HAP-1 (cell line): ENCODE measurements at regions not wholly inside any gene's neighbourhood (a gene's known extent, or its start where the extent isn't known, plus 50 kb on each side); places are given as distances from the start of the nearest gene placed in this dataset.
A peak's percentile ranks its signal among the peaks of the same experiment; 100 is the strongest.

Experiments
- DNase-seq, 2 experiments: peaks; one replicate each; pipeline ENCODE4 v3.0.0-alpha.2; 2016 to 2020; ENCODE audit warnings: low spot score in 2 of 2
- H3K27me3 ChIP-seq: fragments of 250-450 bp; sonication (Bioruptor Pico); 2 replicates; pipeline ENCODE4 v1.5.1; 2020; ENCODE audit warnings: low read depth, mild to moderate bottlenecking, moderate library complexity
- H3K36me3 ChIP-seq: fragments of 250-450 bp; sonication (Bioruptor Pico); replicated peaks from 2 replicates; pipeline ENCODE4 v1.5.1; 2020; ENCODE audit warnings: mild to moderate bottlenecking
- H3K4me1 ChIP-seq: fragments of 250-450 bp; sonication (Bioruptor Pico); 2 replicates; pipeline ENCODE4 v1.5.1; 2020; ENCODE audit warnings: mild to moderate bottlenecking
- H3K4me3 ChIP-seq: fragments of 250-450 bp; sonication (Bioruptor Pico); 2 replicates; pipeline ENCODE4 v1.5.1; 2020; ENCODE audit warnings: mild to moderate bottlenecking, moderate library complexity
- H3K9me3 ChIP-seq: fragments of 250-450 bp; sonication (Bioruptor Pico); 2 replicates; pipeline ENCODE4 v1.5.1; 2020; ENCODE audit warnings: mild to moderate bottlenecking, moderate library complexity
- in situ Hi-C: fragments of 300-500 bp; cut with MboI; formaldehyde crosslinking; loops from 3 replicates; pipeline ENCODE4 v1.14.3; 2020; ENCODE audit warnings: low sequenced_read_pairs, inconsistent platforms, mixed read lengths

GRCh38 chr13:40016953-40017660 lies 361.6 kb downstream of the COG6 start:
- in situ Hi-C loops: no loop called here
- H3K4me1 ChIP-seq: no peaks in the 10 kb centered on the region

GRCh38 chr13:40017662-40018262 lies 362.3 kb downstream of the COG6 start:
- in situ Hi-C loops: no loop called here
- no peaks in the 10 kb centered on the region for H3K9me3 ChIP-seq
- DNase-seq: no peak
- no peaks in the 10 kb centered on the region for H3K27me3 ChIP-seq
- no peaks in the 10 kb centered on the region for H3K36me3 ChIP-seq
- no peak overlapping the region for H3K4me3 ChIP-seq
- H3K4me1 ChIP-seq: no peaks in the 10 kb centered on the region

More at GRCh38 chr13:40016953-40017660, 361.6 kb downstream of the COG6 start:
- Histone ChIP-seq H3K4me3 (no peak overlapping the region), H3K36me3 (no peaks in the 10 kb centered on the region), H3K9me3 (no peaks in the 10 kb centered on the region), H3K27me3 (no peaks in the 10 kb centered on the region)
- DNase-seq: no peak

- Histone ChIP-seq H3K36me3 (no peaks in the 10 kb centered on the region), H3K4me1 (no peaks in the 10 kb centered on the region), H3K4me3 (no peak overlapping the region), H3K9me3 (no peaks in the 10 kb centered on the region), H3K27me3 (no peaks in the 10 kb centered on the region)
- in situ Hi-C loops: no loop called here
- DNase-seq: no peak
Observed at GRCh38 chr13:40023595-40024203, 368.2 kb downstream of the COG6 start.

DNA sequence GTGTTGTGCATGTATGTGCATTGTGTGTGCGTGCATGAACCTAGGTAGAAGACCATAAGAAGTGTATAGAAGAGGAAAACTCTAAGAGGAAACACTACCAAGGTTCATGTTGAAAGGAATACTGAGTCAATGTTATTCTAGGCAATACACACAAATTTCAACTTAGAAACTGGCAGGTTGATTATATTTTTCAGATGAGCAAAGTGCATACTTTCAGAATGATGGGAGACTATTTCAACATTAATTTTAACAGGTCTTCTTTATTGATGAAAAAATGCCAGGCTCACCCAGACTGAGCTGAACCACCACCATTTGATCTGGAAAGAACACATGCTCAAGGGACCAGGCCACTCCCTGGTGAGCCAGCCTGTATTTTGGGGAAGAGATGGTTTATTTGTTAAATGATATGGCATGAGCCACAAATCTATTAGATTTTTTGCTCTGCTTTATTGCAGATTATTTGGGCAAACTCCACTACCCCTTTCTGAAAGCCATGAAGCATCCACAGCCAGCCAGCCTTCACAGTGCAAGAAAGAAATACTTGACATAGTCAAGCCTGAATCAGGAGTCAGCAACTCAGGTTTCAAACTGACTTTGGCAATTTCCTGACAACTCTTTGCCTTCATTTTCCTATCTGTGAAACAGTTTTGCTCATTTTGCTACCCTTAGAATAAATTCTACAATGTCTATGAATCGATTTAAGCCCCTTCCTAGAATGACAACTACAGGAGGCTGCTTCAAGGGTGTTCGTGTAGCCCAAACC lies 368.9 kb downstream of the COG6 start:
- H3K4me3 ChIP-seq: no peak overlapping the region
- no peaks in the 10 kb centered on the region for H3K4me1 ChIP-seq
- in situ Hi-C loops: no loop called here
- H3K9me3 ChIP-seq: no peaks in the 10 kb centered on the region
- H3K36me3 ChIP-seq: no peaks in the 10 kb centered on the region
- H3K27me3 ChIP-seq: no peaks in the 10 kb centered on the region
- DNase-seq: no peak

GRCh38 chr13:40024967-40025714 lies 369.7 kb downstream of the COG6 start:
- no peaks in the 10 kb centered on the region for H3K9me3 ChIP-seq
- H3K36me3 ChIP-seq: no peaks in the 10 kb centered on the region
- no peak for DNase-seq
- in situ Hi-C loops: no loop called here
- H3K4me1 ChIP-seq: no peaks in the 10 kb centered on the region
- H3K4me3 ChIP-seq: no peak overlapping the region
- no peaks in the 10 kb centered on the region for H3K27me3 ChIP-seq

DNA sequence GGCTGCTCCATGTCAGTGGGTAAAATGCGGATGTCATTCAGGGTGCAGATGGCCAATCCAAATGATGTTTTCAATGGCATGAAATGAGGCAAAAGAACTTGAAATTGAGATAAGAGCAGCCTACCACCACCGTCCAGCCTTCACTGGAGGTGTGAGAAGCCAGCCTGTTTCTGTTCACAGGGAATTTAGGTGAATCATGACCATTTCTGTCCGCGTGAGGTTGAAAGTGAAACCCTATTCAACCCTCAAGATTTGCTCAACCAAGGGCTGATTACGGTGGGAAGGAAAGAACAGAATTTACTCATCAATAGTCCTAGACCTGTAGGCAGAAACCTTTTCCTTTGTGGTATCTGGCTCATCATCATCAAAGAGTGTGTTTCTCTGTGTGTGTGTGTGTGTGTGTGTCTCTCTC lies 370.7 kb downstream of the COG6 start:
- no peaks in the 10 kb centered on the region for H3K9me3 ChIP-seq
- peaks cover 7% of the 10 kb centered on the region for H3K4me1 ChIP-seq
- no peak for DNase-seq
- in situ Hi-C loops: no loop called here
- no peak overlapping the region for H3K4me3 ChIP-seq
- H3K27me3 ChIP-seq: no peaks in the 10 kb centered on the region
- no peaks in the 10 kb centered on the region for H3K36me3 ChIP-seq

DNA sequence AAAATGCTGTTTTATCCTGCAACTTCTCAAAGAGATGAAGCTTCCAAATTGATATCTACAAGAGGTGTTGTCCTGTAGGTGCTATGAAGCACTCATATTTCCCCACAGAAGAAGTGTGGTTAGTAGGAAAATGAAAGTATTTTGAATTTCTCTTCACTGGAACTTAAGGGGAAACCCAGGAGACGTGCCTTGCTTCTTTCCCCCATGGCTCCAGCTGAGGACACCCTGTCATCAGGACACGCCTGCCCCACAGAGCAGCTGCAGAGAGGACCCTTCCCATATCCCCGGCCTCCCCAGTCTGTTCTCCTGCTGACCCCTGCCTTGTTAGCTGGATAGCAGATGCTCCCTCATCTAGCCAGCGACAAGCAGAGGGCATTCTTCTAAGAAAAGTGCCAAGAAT lies 371.3 kb downstream of the COG6 start:
- Histone ChIP-seq H3K4me3 (no peak overlapping the region), H3K9me3 (no peaks in the 10 kb centered on the region), H3K27me3 (no peaks in the 10 kb centered on the region), H3K36me3 (no peaks in the 10 kb centered on the region), H3K4me1 (peaks cover 12% of the 10 kb centered on the region)
- no peak for DNase-seq
- in situ Hi-C loops: no loop called here

DNA sequence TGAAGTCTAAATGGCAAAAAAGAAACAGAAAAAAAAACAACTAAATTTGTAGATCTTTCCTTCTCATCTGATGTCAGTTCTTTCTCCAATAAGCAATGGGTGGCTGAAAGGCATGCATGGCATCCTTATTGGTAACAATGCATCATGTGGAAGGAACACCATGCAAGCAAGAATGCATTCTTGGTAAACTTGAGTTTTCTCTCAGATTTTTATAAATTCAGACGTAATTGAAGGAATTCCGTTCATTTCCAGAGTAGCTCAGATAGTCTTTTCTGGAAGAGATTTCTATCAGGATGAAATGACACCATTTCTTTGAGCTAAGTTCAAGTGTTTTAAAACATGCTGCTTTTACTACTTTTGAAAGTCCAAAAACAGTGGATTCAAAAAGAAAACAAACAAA lies 373.0 kb downstream of the COG6 start:
- no peak for DNase-seq
- H3K9me3 ChIP-seq: no peaks in the 10 kb centered on the region
- H3K4me1 ChIP-seq: peaks cover 20% of the 10 kb centered on the region
- no peaks in the 10 kb centered on the region for H3K36me3 ChIP-seq
- no peak overlapping the region for H3K4me3 ChIP-seq
- no peaks in the 10 kb centered on the region for H3K27me3 ChIP-seq
- in situ Hi-C loops: no loop called here

DNA sequence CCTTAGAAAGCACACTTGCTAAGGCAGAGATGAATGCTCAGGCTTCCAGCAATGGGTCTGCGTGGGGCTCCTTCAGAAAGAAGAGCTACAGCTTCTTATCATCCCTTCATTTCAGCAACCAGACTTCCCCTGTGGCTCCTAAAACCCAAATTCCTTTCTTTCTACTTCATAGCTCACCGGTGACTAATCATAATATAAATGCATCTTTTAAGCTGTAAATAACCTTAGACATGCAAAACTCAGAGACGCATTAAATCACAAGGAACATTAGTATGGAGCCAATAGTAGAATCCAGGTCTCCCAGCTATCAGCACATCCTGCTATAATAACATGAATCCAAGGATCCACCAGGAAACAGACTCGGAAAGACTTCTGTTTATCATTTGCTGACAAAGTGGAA lies 375.6 kb downstream of the COG6 start:
- Histone ChIP-seq H3K9me3 (no peaks in the 10 kb centered on the region), H3K36me3 (no peaks in the 10 kb centered on the region), H3K27me3 (no peaks in the 10 kb centered on the region), H3K4me1 (peaks cover 20% of the 10 kb centered on the region), H3K4me3 (no peak overlapping the region)
- in situ Hi-C loops: no loop called here
- peak; percentile 33 to 68 for DNase-seq

DNA sequence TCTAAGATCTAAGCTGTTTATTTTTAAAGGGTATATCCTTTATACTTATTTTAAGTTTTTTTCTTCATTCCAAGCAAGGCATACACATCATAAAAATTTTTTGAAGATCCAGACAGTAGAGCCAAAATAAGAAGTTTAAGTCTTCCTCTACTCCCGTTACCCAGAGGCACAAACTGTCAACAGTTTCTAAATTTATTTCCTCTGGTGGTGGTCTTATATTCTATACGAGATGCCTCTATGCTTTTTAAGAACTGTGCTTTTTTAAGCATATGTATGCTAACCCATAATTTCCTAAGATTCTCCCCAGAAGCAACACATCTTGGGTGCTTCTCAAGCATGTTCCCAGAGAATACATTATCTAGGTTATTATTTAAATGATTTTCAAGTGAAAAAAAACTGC lies 383.6 kb downstream of the COG6 start:
- Histone ChIP-seq H3K4me1 (no peaks in the 10 kb centered on the region), H3K27me3 (no peaks in the 10 kb centered on the region), H3K36me3 (no peaks in the 10 kb centered on the region), H3K4me3 (no peak overlapping the region), H3K9me3 (no peaks in the 10 kb centered on the region)
- DNase-seq: no peak
- in situ Hi-C loops: no loop called here

- no peak for DNase-seq
- Histone ChIP-seq H3K4me1 (no peaks in the 10 kb centered on the region), H3K9me3 (no peaks in the 10 kb centered on the region), H3K4me3 (no peak overlapping the region), H3K36me3 (no peaks in the 10 kb centered on the region), H3K27me3 (0 out of 2 replicates have a peak, but pooled peaks cover 2% of the 10 kb centered on the region)
- in situ Hi-C loops: no loop called here
Observed at GRCh38 chr13:40042991-40043390, 387.5 kb downstream of the COG6 start.

DNA sequence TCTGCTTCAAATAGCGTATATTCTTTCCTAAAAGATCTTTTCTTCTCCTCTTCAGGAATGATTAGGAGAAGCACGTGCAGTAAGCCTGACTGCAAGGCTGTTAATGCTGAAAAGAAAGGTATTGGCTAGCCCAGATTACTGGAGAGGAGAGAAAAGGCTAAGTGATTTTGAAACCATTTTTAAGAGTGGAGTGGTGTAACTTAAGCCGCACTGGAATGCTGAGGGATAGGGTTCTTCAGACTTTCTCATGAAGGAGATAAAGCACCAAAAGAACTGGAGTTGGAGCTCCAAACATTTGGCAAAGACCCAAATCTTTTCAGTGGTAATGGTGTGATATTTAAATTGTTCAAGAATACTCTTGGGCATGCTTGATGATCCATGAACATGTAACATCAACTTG lies 388.3 kb downstream of the COG6 start:
- no peak for DNase-seq
- H3K4me3 ChIP-seq: no peak overlapping the region
- H3K27me3 ChIP-seq: 0 out of 2 replicates have a peak, but pooled peaks cover 2% of the 10 kb centered on the region
- no peaks in the 10 kb centered on the region for H3K36me3 ChIP-seq
- no peaks in the 10 kb centered on the region for H3K4me1 ChIP-seq
- in situ Hi-C loops: no loop called here
- H3K9me3 ChIP-seq: no peaks in the 10 kb centered on the region

GRCh38 chr13:40047322-40047771 lies 391.9 kb downstream of the COG6 start:
- H3K4me3 ChIP-seq: no peak overlapping the region
- DNase-seq: no peak
- no peaks in the 10 kb centered on the region for H3K36me3 ChIP-seq
- H3K4me1 ChIP-seq: no peaks in the 10 kb centered on the region
- 0 out of 2 replicates have a peak, but pooled peaks cover 2% of the 10 kb centered on the region for H3K27me3 ChIP-seq
- in situ Hi-C loops: no loop called here
- H3K9me3 ChIP-seq: no peaks in the 10 kb centered on the region
